H9 (cell line): ENCODE measurements at regions not wholly inside any gene's neighbourhood (a gene's known extent, or its start where the extent isn't known, plus 50 kb on each side); places are given as distances from the start of the nearest gene placed in this dataset.

Experiments
- DNase-seq: peaks from one replicate; pipeline ENCODE4 v3.0.0-alpha.2; 2017
- H2AFZ ChIP-seq: one replicate; pipeline ENCODE4 v1.6.1; 2013; ENCODE audit warnings: mild to moderate bottlenecking, low read length, control low read depth, moderate library complexity
- H2AK5ac ChIP-seq: 2 replicates; pipeline ENCODE4 v1.6.1; 2013; ENCODE audit warnings: low read length, control low read depth, mixed read lengths; ENCODE audit not compliant: insufficient read length
- H2BK120ac ChIP-seq: one replicate; pipeline ENCODE4 v1.6.1; 2013; ENCODE audit warnings: low read depth, mild to moderate bottlenecking, low read length, control low read depth, inconsistent platforms; ENCODE audit not compliant: poor library complexity, severe bottlenecking
- H2BK12ac ChIP-seq: 2 replicates; pipeline ENCODE4 v1.6.1; 2013; ENCODE audit warnings: low read length, control low read depth, mixed read lengths, low read depth; ENCODE audit not compliant: insufficient read length
- H2BK15ac ChIP-seq: 2 replicates; pipeline ENCODE4 v1.6.1; 2013; ENCODE audit warnings: low read depth, low read length, control low read depth
- H2BK20ac ChIP-seq: one replicate; pipeline ENCODE4 v1.6.1; 2013; ENCODE audit warnings: low read depth, mild to moderate bottlenecking, low read length, control low read depth, inconsistent platforms; ENCODE audit not compliant: poor library complexity, severe bottlenecking
- H2BK5ac ChIP-seq: 2 replicates; pipeline ENCODE4 v1.6.1; 2013; ENCODE audit warnings: low read length, control low read depth, mixed read lengths; ENCODE audit not compliant: insufficient read length
- H3K14ac ChIP-seq: 2 replicates; pipeline ENCODE4 v1.6.1; 2013; ENCODE audit warnings: low read length, control low read depth; ENCODE audit not compliant: insufficient read depth
- H3K18ac ChIP-seq: 2 replicates; pipeline ENCODE4 v1.6.1; 2013; ENCODE audit warnings: low read depth, mild to moderate bottlenecking, mixed read lengths, low read length, control low read depth; ENCODE audit not compliant: insufficient read length
- H3K23ac ChIP-seq: 2 replicates; pipeline ENCODE4 v1.6.1; 2013; ENCODE audit warnings: low read length, control low read depth, mixed read lengths, low read depth; ENCODE audit not compliant: insufficient read length
- H3K23me2 ChIP-seq: 2 replicates; pipeline ENCODE4 v1.6.1; 2013; ENCODE audit warnings: low read depth, mild to moderate bottlenecking, mixed read lengths, low read length, control low read depth; ENCODE audit not compliant: insufficient read length, poor library complexity, severe bottlenecking
- H3K27ac ChIP-seq: 2 replicates; pipeline ENCODE4 v1.5.1; 2013; ENCODE audit warnings: low read length, control low read depth, mixed read lengths, low read depth; ENCODE audit not compliant: insufficient read length
- H3K27me3 ChIP-seq: 2 replicates; pipeline ENCODE4 v1.6.1; 2013; ENCODE audit warnings: low read length, control low read depth, inconsistent platforms; ENCODE audit not compliant: insufficient read depth
- H3K4ac ChIP-seq: 2 replicates; pipeline ENCODE4 v1.6.1; 2013; ENCODE audit warnings: low read depth, mild to moderate bottlenecking, control low read depth, inconsistent platforms, low read length, moderate library complexity
- H3K4me1 ChIP-seq: 2 replicates; pipeline ENCODE4 v1.6.1; 2013; ENCODE audit warnings: low read length, control low read depth, inconsistent platforms; ENCODE audit not compliant: insufficient read depth
- H3K4me2 ChIP-seq: 2 replicates; pipeline ENCODE4 v1.6.1; 2013; ENCODE audit warnings: low read length, control low read depth, mixed read lengths; ENCODE audit not compliant: insufficient read length, insufficient read depth
- H3K56ac ChIP-seq: 2 replicates; pipeline ENCODE4 v1.6.1; 2013; ENCODE audit warnings: low read depth, mild to moderate bottlenecking, mixed read lengths, low read length, control low read depth; ENCODE audit not compliant: insufficient read length
- H3K79me1 ChIP-seq: 2 replicates; pipeline ENCODE4 v1.6.1; 2013; ENCODE audit warnings: low read depth, mild to moderate bottlenecking, moderate library complexity, low read length, control low read depth, inconsistent platforms; ENCODE audit not compliant: insufficient read depth, poor library complexity, severe bottlenecking
- H3K79me2 ChIP-seq: 2 replicates; pipeline ENCODE4 v1.6.1; 2013; ENCODE audit warnings: low read length, control low read depth, inconsistent platforms; ENCODE audit not compliant: insufficient read depth
- H3K9ac ChIP-seq: 2 replicates; pipeline ENCODE4 v1.6.1; 2013; ENCODE audit warnings: low read length, control low read depth, mixed read lengths; ENCODE audit not compliant: insufficient read length; ENCODE audit errors: extremely low read depth
- H3K9me3 ChIP-seq: one replicate; pipeline ENCODE4 v1.6.1; 2013; ENCODE audit warnings: low read depth, low read length, inconsistent platforms; ENCODE audit not compliant: control insufficient read depth
- H3T11ph ChIP-seq: one replicate; pipeline ENCODE4 v1.6.1; 2013; ENCODE audit warnings: mild to moderate bottlenecking, low read length, control low read depth, inconsistent platforms
- H4K20me1 ChIP-seq: one replicate; pipeline ENCODE4 v1.6.1; 2013; ENCODE audit not compliant: control insufficient read depth, insufficient read length, insufficient read depth
- H4K5ac ChIP-seq: 2 replicates; pipeline ENCODE4 v1.6.1; 2013; ENCODE audit warnings: low read depth, mild to moderate bottlenecking, mixed read lengths, low read length, control low read depth; ENCODE audit not compliant: insufficient read length
- H4K8ac ChIP-seq: replicated peaks from 2 replicates; pipeline ENCODE4 v1.6.1; 2013; ENCODE audit warnings: low read length, control low read depth, mixed read lengths, low read depth; ENCODE audit not compliant: insufficient read length
- H4K91ac ChIP-seq: 2 replicates; pipeline ENCODE4 v1.6.1; 2013; ENCODE audit warnings: low read depth, mild to moderate bottlenecking, moderate library complexity, mixed read lengths, low read length, control low read depth; ENCODE audit not compliant: insufficient read length
- H3K27ac Mint-ChIP-seq, 3 experiments: 2 replicates in 2 of 3; 3 replicates in 1 of 3; pipeline ENCODE4 v1.8.0; 2020 to 2021; ENCODE audit warnings: mixed read lengths in 3 of 3, mild to moderate bottlenecking in 1 of 3, moderate library complexity in 1 of 3
- H3K27me3 Mint-ChIP-seq: 2 replicates; pipeline ENCODE4 v1.8.0; 2021; ENCODE audit warnings: low read depth, mild to moderate bottlenecking, moderate library complexity, mixed read lengths
- H3K36me3 Mint-ChIP-seq, 3 experiments: 2 replicates in 2 of 3; 3 replicates in 1 of 3; pipeline ENCODE4 v1.8.0; 2020 to 2021; ENCODE audit warnings: low read depth in 3 of 3, mixed read lengths in 3 of 3; ENCODE audit not compliant: insufficient read depth in 1 of 3
- H3K4me1 Mint-ChIP-seq, 2 experiments: 2 replicates each; pipeline ENCODE4 v1.8.0; 2020; ENCODE audit warnings: mixed read lengths in 2 of 2
- H3K4me3 Mint-ChIP-seq, 2 experiments: 2 replicates in 1 of 2; 3 replicates in 1 of 2; pipeline ENCODE4 v1.8.0; 2020 to 2021; ENCODE audit warnings: mild to moderate bottlenecking in 2 of 2, mixed read lengths in 2 of 2, moderate library complexity in 1 of 2
- H3K9me3 Mint-ChIP-seq, 2 experiments: 2 replicates in 1 of 2; 3 replicates in 1 of 2; pipeline ENCODE4 v1.8.0; 2020; ENCODE audit warnings: mild to moderate bottlenecking in 2 of 2, mixed read lengths in 2 of 2, moderate library complexity in 1 of 2
- CTCF ChIP-seq: fragments of 200-600 bp; sonication (generic); conservative IDR thresholded peaks from 3 replicates; pipeline ENCODE4 v1.8.0; 2021; ENCODE audit warnings: antibody characterized with exemption, mild to moderate bottlenecking
- WGBS: extraction: QIAGEN DNeasy Blood & Tissue Kit; methylation state at CpG from one replicate; pipeline ENCODE4 v1.1.7; 2013; ENCODE audit warnings: missing lambda C conversion rate, low lambda C conversion rate, mixed read lengths; ENCODE audit not compliant: insufficient read length; ENCODE audit errors: extremely low coverage; 5-methylcytosine and 5-hydroxymethylcytosine counted together

GRCh38 chr18:78753240-78753639 is 226.4 kb upstream of the SALL3 start:
- Histone ChIP-seq H2BK120ac (no peak overlapping the region), H3K9ac (no peak overlapping the region), H2BK20ac (no peak overlapping the region), H3K18ac (no peak overlapping the region), H2BK15ac (no peak overlapping the region), H3K79me1 (no peaks in the 10 kb centered on the region), H3K23ac (no peak overlapping the region), H4K91ac (no peak overlapping the region), H2AFZ (no peak overlapping the region), H4K5ac (no peak overlapping the region), H3K4me2 (no peak overlapping the region), H3K23me2 (no peaks in the 10 kb centered on the region), H3K4me1 (no peaks in the 10 kb centered on the region), H3K27me3 (no peaks in the 10 kb centered on the region), H2AK5ac (no peak overlapping the region), H3K79me2 (no peaks in the 10 kb centered on the region), H3T11ph (no peak overlapping the region), H2BK5ac (no peak overlapping the region), H3K14ac (no peak overlapping the region), H3K27ac (no peak overlapping the region), H2BK12ac (no peak overlapping the region), H3K9me3 (no peaks in the 10 kb centered on the region), H3K4ac (no peak overlapping the region), H4K20me1 (peaks cover 4% of the 10 kb centered on the region), H4K8ac (no peak overlapping the region), H3K56ac (no peak overlapping the region)
- Mint-ChIP-seq H3K9me3 (peaks cover 0 to 4% of the 10 kb centered on the region in 2 experiments; a peak in 2 of 5 replicates), H3K36me3 (no peaks in the 10 kb centered on the region; a peak in 2 of 7 replicates), H3K27ac (no peak overlapping the region), H3K27me3 (peaks cover 9% of the 10 kb centered on the region), H3K4me1 (no peaks in the 10 kb centered on the region), H3K4me3 (no peak overlapping the region)
- TF ChIP-seq CTCF: no peak
- peak; percentile 19 for DNase-seq
- WGBS: no CpG with 5 or more reads among the region's 23 CpGs
